Activated CD8-positive, alpha-beta T cell treated with anti-CD3 and anti-CD28 coated beads for 36 hours (primary cell): ENCODE measurements at regions not wholly inside any gene's neighbourhood (a gene's known extent, or its start where the extent isn't known, plus 50 kb on each side); places are given as distances from the start of the nearest gene placed in this dataset.
"Not testable (repeated sequence)": the region's sequence is repeated elsewhere in the genome, so short reads cannot be mapped to it uniquely, and the experiment has no call there.

Experiments
- ATAC-seq: fragments of 200-7000 bp; cut with Tn5 transposase; one replicate; pipeline ENCODE4 v1.10.0; 2021; ENCODE audit warnings: mild to moderate bottlenecking, moderate library complexity
- CTCF ChIA-PET: fragments of 350-600 bp; sonication (Branson Sonifier 250); formaldehyde crosslinking; loops from one replicate; lab custom pipeline; 2021; ENCODE audit warnings: antibody characterized with exemption; lab: Charles Lee
- POLR2A ChIA-PET: fragments of 350-600 bp; sonication (Branson Sonifier 250); formaldehyde crosslinking; loops from one replicate; lab custom pipeline; 2021; ENCODE audit warnings: antibody characterized with exemption; lab: Charles Lee
- DNase-seq: peaks from one replicate; pipeline ENCODE4 v3.0.0-alpha.2; 2020
- H3K27ac Mint-ChIP-seq: one replicate; pipeline ENCODE4 v1.8.0; 2021; ENCODE audit warnings: mild to moderate bottlenecking, mixed read lengths
- H3K27me3 Mint-ChIP-seq: one replicate; pipeline ENCODE4 v1.8.0; 2021; ENCODE audit warnings: mixed read lengths
- H3K36me3 Mint-ChIP-seq: one replicate; pipeline ENCODE4 v1.8.0; 2021; ENCODE audit warnings: low read depth, mixed read lengths
- H3K4me1 Mint-ChIP-seq: one replicate; pipeline ENCODE4 v1.8.0; 2021; ENCODE audit warnings: low read depth, mixed read lengths
- H3K4me3 Mint-ChIP-seq: one replicate; pipeline ENCODE4 v1.8.0; 2021; ENCODE audit warnings: mild to moderate bottlenecking, moderate library complexity, mixed read lengths
- H3K9me3 Mint-ChIP-seq: one replicate; pipeline ENCODE4 v1.8.0; 2021; ENCODE audit warnings: mixed read lengths
- CTCF ChIP-seq: fragments of 200-600 bp; IDR thresholded peaks from one replicate; pipeline ENCODE4 v1.8.0; 2022; ENCODE audit warnings: antibody characterized with exemption, mild to moderate bottlenecking
- intact Hi-C: fragments of 100-400 bp; cut with micrococcal nuclease; formaldehyde crosslinking; loops from one replicate; pipeline ENCODE4 v1.10.0; 2022

- Mint-ChIP-seq H3K27me3 (peaks cover 4% of the 10 kb centered on the region), H3K27ac (no peak overlapping the region), H3K4me1 (no peaks in the 10 kb centered on the region), H3K36me3 (no peaks in the 10 kb centered on the region), H3K4me3 (no peak overlapping the region), H3K9me3 (no peaks in the 10 kb centered on the region)
- TF ChIP-seq CTCF = no peak
- CTCF ChIA-PET = no interaction called here
- ATAC-seq (no peak), DNase-seq (no peak)
- POLR2A ChIA-PET = no interaction called here
- intact Hi-C loops = no loop called here
Measured at GRCh38 chr12:131199221-131199620, 245.5 kb downstream of the ADGRD1 start.

- CTCF ChIA-PET, H3K27me3 Mint-ChIP-seq, H3K4me1 Mint-ChIP-seq, H3K27ac Mint-ChIP-seq, H3K9me3 Mint-ChIP-seq, DNase-seq, intact Hi-C loops, H3K36me3 Mint-ChIP-seq, H3K4me3 Mint-ChIP-seq, POLR2A ChIA-PET: not testable (repeated sequence)
- peak; percentile 77 for ATAC-seq
Measured at GRCh38 chr12:131201912-131202311, 248.2 kb downstream of the ADGRD1 start.

GRCh38 chr12:131202592-131203378 is 249.1 kb downstream of the ADGRD1 start:
- no peak for TF ChIP-seq CTCF
- POLR2A ChIA-PET = no interaction called here

GRCh38 chr12:131203666-131204415 is 250.1 kb downstream of the ADGRD1 start:
- ATAC-seq (no peak), DNase-seq (no peak)
- no peak for TF ChIP-seq CTCF
- CTCF ChIA-PET = no interaction called here
- intact Hi-C loops = no loop called here
- Mint-ChIP-seq H3K27me3 (no peaks in the 10 kb centered on the region), H3K36me3 (no peaks in the 10 kb centered on the region), H3K4me1 (peaks cover 1% of the 10 kb centered on the region), H3K9me3 (no peaks in the 10 kb centered on the region), H3K4me3 (no peak overlapping the region), H3K27ac (no peak overlapping the region)
- POLR2A ChIA-PET = no interaction called here

More at GRCh38 chr12:131202592-131203378, 249.1 kb downstream of the ADGRD1 start:
- intact Hi-C loops = no loop called here
- Mint-ChIP-seq H3K36me3 (no peaks in the 10 kb centered on the region), H3K27me3 (no peaks in the 10 kb centered on the region), H3K9me3 (no peaks in the 10 kb centered on the region), H3K27ac (no peak overlapping the region), H3K4me3 (no peak overlapping the region), H3K4me1 (no peaks in the 10 kb centered on the region)
- DNase-seq (no peak), ATAC-seq (no peak)
- CTCF ChIA-PET = no interaction called here

GRCh38 chr12:131204416-131205274 is 250.9 kb downstream of the ADGRD1 start:
- Mint-ChIP-seq H3K4me3 (no peak overlapping the region), H3K9me3 (no peaks in the 10 kb centered on the region), H3K27me3 (no peaks in the 10 kb centered on the region), H3K27ac (no peak overlapping the region), H3K4me1 (peaks cover 9% of the 10 kb centered on the region), H3K36me3 (no peaks in the 10 kb centered on the region)
- ChIA-PET POLR2A (no interaction called here), CTCF (no interaction called here)
- intact Hi-C loops = no loop called here
- ATAC-seq = no peak
- no peak for TF ChIP-seq CTCF
- DNase-seq = no peak

GRCh38 chr12:131205275-131205933 is 251.7 kb downstream of the ADGRD1 start:
- H3K4me1 Mint-ChIP-seq = peaks cover 17% of the 10 kb centered on the region
- H3K36me3 Mint-ChIP-seq, H3K27me3 Mint-ChIP-seq, H3K9me3 Mint-ChIP-seq, H3K27ac Mint-ChIP-seq, DNase-seq, intact Hi-C loops, POLR2A ChIA-PET, H3K4me3 Mint-ChIP-seq, CTCF ChIA-PET, ATAC-seq: not testable (repeated sequence)

GRCh38 chr12:131206630-131207299 is 253.1 kb downstream of the ADGRD1 start:
- intact Hi-C loops = not testable (repeated sequence)

More at GRCh38 chr12:131206630-131207299, 253.1 kb downstream of the ADGRD1 start:
- POLR2A ChIA-PET, ATAC-seq, H3K36me3 Mint-ChIP-seq, DNase-seq, H3K9me3 Mint-ChIP-seq, H3K27ac Mint-ChIP-seq, H3K27me3 Mint-ChIP-seq, CTCF ChIA-PET, H3K4me3 Mint-ChIP-seq: not testable (repeated sequence)
- peaks cover 28% of the 10 kb centered on the region for H3K4me1 Mint-ChIP-seq
